ENCODE measurements at regions not wholly inside any gene's neighbourhood (a gene's known extent, or its start where the extent isn't known, plus 50 kb on each side); places are given as distances from the start of the nearest gene placed in this dataset.

GRCh38 chr4:23584024-23584423, 305.8 kb downstream of the PPARGC1A start:
- no peak overlapping the region for H3K4me3 Mint-ChIP-seq
- no peaks in the 10 kb centered on the region for H3K36me3 Mint-ChIP-seq
- H3K27ac Mint-ChIP-seq = no peak overlapping the region
- intact Hi-C loops (cut with micrococcal nuclease) = no loop called here
- no peak for DNase-seq
- no peak for ATAC-seq
- H3K4me3 ChIP-seq (ENCODE audit: low read length) = no peak overlapping the region
- no peaks in the 10 kb centered on the region for H3K4me1 Mint-ChIP-seq
- H3K27me3 Mint-ChIP-seq (ENCODE audit: low read depth in 2 of 2) = no peaks in the 10 kb centered on the region
- peaks cover 14 to 19% of the 10 kb centered on the region in 2 donors for H3K9me3 Mint-ChIP-seq
- no peaks in the 10 kb centered on the region for H3K36me3 ChIP-seq (ENCODE audit: control insufficient read depth, insufficient read depth, low read length)
- no peaks in the 10 kb centered on the region for H3K4me1 ChIP-seq (ENCODE audit: control insufficient read depth, insufficient read depth, low read length)
- TF ChIP-seq CTCF (IDR thresholded peaks at IDR 0.05) = no peak
- H3K27me3 ChIP-seq (ENCODE audit: control insufficient read depth, insufficient read depth, low read length) = no peaks in the 10 kb centered on the region
- no peak overlapping the region for H3K27ac ChIP-seq (ENCODE audit: low read length)
- 15% methylated on average over 2 of the region's 3 CpGs for WGBS (ENCODE audit: insufficient coverage)
- H3K9me3 ChIP-seq (ENCODE audit: control insufficient read depth, insufficient read depth, low read length) = peaks cover under 1% of the 10 kb centered on the region

- no peaks in the 10 kb centered on the region for H3K36me3 ChIP-seq (ENCODE audit: control insufficient read depth, insufficient read depth, low read length)
- Mint-ChIP-seq H3K36me3 (no peaks in the 10 kb centered on the region), H3K4me3 (no peak overlapping the region), H3K27ac (no peak overlapping the region), H3K27me3 (ENCODE audit: low read depth in 2 of 2) (no peaks in the 10 kb centered on the region), H3K9me3 (peaks cover 12 to 19% of the 10 kb centered on the region in 2 donors), H3K4me1 (no peaks in the 10 kb centered on the region)
- no CpG with 5 or more reads among the region's 1 CpG for WGBS (ENCODE audit: insufficient coverage)
- no peak overlapping the region for H3K4me3 ChIP-seq (ENCODE audit: low read length)
- no peak overlapping the region for H3K27ac ChIP-seq (ENCODE audit: low read length)
- DNase-seq (no peak), ATAC-seq (no peak)
- H3K27me3 ChIP-seq (ENCODE audit: control insufficient read depth, insufficient read depth, low read length) = no peaks in the 10 kb centered on the region
- H3K9me3 ChIP-seq (ENCODE audit: control insufficient read depth, insufficient read depth, low read length) = peaks cover 2% of the 10 kb centered on the region
- no peaks in the 10 kb centered on the region for H3K4me1 ChIP-seq (ENCODE audit: control insufficient read depth, insufficient read depth, low read length)
- intact Hi-C loops (cut with micrococcal nuclease) = no loop called here
- no peak for TF ChIP-seq CTCF (IDR thresholded peaks at IDR 0.05)
Measured at GRCh38 chr4:23582671-23583070, 307.2 kb downstream of the PPARGC1A start.

- Mint-ChIP-seq H3K9me3 (peaks cover 11% of the 10 kb centered on the region in 2 donors), H3K27ac (no peak overlapping the region), H3K36me3 (no peaks in the 10 kb centered on the region), H3K4me3 (no peak overlapping the region), H3K4me1 (no peaks in the 10 kb centered on the region), H3K27me3 (ENCODE audit: low read depth in 2 of 2) (no peaks in the 10 kb centered on the region)
- Histone ChIP-seq H3K4me3 (ENCODE audit: low read length) (no peak overlapping the region), H3K36me3 (ENCODE audit: control insufficient read depth, insufficient read depth, low read length) (no peaks in the 10 kb centered on the region), H3K9me3 (ENCODE audit: control insufficient read depth, insufficient read depth, low read length) (peaks cover 2% of the 10 kb centered on the region), H3K27me3 (ENCODE audit: control insufficient read depth, insufficient read depth, low read length) (no peaks in the 10 kb centered on the region), H3K4me1 (ENCODE audit: control insufficient read depth, insufficient read depth, low read length) (no peaks in the 10 kb centered on the region), H3K27ac (ENCODE audit: low read length) (no peak overlapping the region)
- TF ChIP-seq CTCF (IDR thresholded peaks at IDR 0.05) = no peak
- intact Hi-C loops (cut with micrococcal nuclease) = no loop called here
- ATAC-seq (no peak), DNase-seq (no peak)
- 81% methylated on average over 4 of the region's 6 CpGs for WGBS (ENCODE audit: insufficient coverage)
Measured at GRCh38 chr4:23579166-23579565, 310.7 kb downstream of the PPARGC1A start.

- Mint-ChIP-seq H3K27me3 (ENCODE audit: low read depth in 2 of 2) (no peaks in the 10 kb centered on the region), H3K36me3 (no peaks in the 10 kb centered on the region)
Measured at GRCh38 chr4:23577398-23577797, 312.4 kb downstream of the PPARGC1A start.

More at GRCh38 chr4:23577398-23577797, 312.4 kb downstream of the PPARGC1A start:
- no peaks in the 10 kb centered on the region for H3K4me1 ChIP-seq (ENCODE audit: control insufficient read depth, insufficient read depth, low read length)
- no peak for ATAC-seq
- no peak overlapping the region for H3K27ac ChIP-seq (ENCODE audit: low read length)
- peaks cover 11 to 17% of the 10 kb centered on the region in 2 donors for H3K9me3 Mint-ChIP-seq
- intact Hi-C loops (cut with micrococcal nuclease) = no loop called here
- H3K4me3 ChIP-seq (ENCODE audit: low read length) = no peak overlapping the region
- TF ChIP-seq CTCF (IDR thresholded peaks at IDR 0.05) = no peak
- no peaks in the 10 kb centered on the region for H3K4me1 Mint-ChIP-seq
- no peaks in the 10 kb centered on the region for H3K36me3 ChIP-seq (ENCODE audit: control insufficient read depth, insufficient read depth, low read length)
- no peaks in the 10 kb centered on the region for H3K27me3 ChIP-seq (ENCODE audit: control insufficient read depth, insufficient read depth, low read length)
- WGBS (ENCODE audit: insufficient coverage) = 81% methylated on average over 5 of the region's 5 CpGs
- no peak overlapping the region for H3K4me3 Mint-ChIP-seq
- no peak overlapping the region for H3K27ac Mint-ChIP-seq
- H3K9me3 ChIP-seq (ENCODE audit: control insufficient read depth, insufficient read depth, low read length) = peaks cover 4% of the 10 kb centered on the region
- no peak for DNase-seq

Measured in natural killer cell (primary cell).